RPMI8226 (cell line): ENCODE measurements at regions not wholly inside any gene's neighbourhood (a gene's known extent, or its start where the extent isn't known, plus 50 kb on each side); places are given as distances from the start of the nearest gene placed in this dataset.
"Not testable (repeated sequence)": the region's sequence is repeated elsewhere in the genome, so short reads cannot be mapped to it uniquely, and the experiment has no call there.

Source experiments
- DNase-seq: peaks from one replicate; pipeline ENCODE4 v3.0.0-alpha.2; 2015

GRCh38 chr19:28333909-28334308, 879.0 kb downstream of the UQCRFS1 start:
- no peak for DNase-seq

- DNase-seq = no peak
Observed at GRCh38 chr19:28332886-28333285, 880.1 kb downstream of the UQCRFS1 start.

GRCh38 chr19:28332351-28332750, 880.6 kb downstream of the UQCRFS1 start:
- no peak for DNase-seq

- DNase-seq = no peak
Observed at GRCh38 chr19:28331596-28331995, 881.4 kb downstream of the UQCRFS1 start.

- no peak for DNase-seq
Observed at GRCh38 chr19:28330831-28331230, 882.1 kb downstream of the UQCRFS1 start.

- DNase-seq = no peak
Observed at GRCh38 chr19:28329429-28329828, 883.5 kb downstream of the UQCRFS1 start.

- DNase-seq = no peak
Observed at GRCh38 chr19:28327905-28328304, 885.0 kb downstream of the UQCRFS1 start.

- no peak for DNase-seq
Observed at GRCh38 chr19:28326746-28327145, 886.2 kb downstream of the UQCRFS1 start.

- no peak for DNase-seq
Observed at GRCh38 chr19:28324275-28325060, 888.5 kb downstream of the UQCRFS1 start.

- no peak for DNase-seq
Observed at GRCh38 chr19:28322945-28323344, 890.0 kb downstream of the UQCRFS1 start.

GRCh38 chr19:28322491-28322890, 890.5 kb downstream of the UQCRFS1 start:
- no peak for DNase-seq

GRCh38 chr19:28319918-28320317, 893.0 kb downstream of the UQCRFS1 start:
- no peak for DNase-seq

GRCh38 chr19:28319227-28319626, 893.7 kb downstream of the UQCRFS1 start:
- DNase-seq = no peak

GRCh38 chr19:28318469-28319179, 894.3 kb downstream of the UQCRFS1 start:
- DNase-seq = no peak

- no peak for DNase-seq
Observed at GRCh38 chr19:28316464-28316863, 896.5 kb downstream of the UQCRFS1 start.

- no peak for DNase-seq
Observed at GRCh38 chr19:28314756-28315155, 898.2 kb downstream of the UQCRFS1 start.

- DNase-seq = no peak
Observed at GRCh38 chr19:28314287-28314686, 898.7 kb downstream of the UQCRFS1 start.

- DNase-seq = no peak
Observed at GRCh38 chr19:28313633-28314032, 899.3 kb downstream of the UQCRFS1 start.

GRCh38 chr19:28312269-28312668, 900.7 kb downstream of the UQCRFS1 start:
- DNase-seq = no peak

- DNase-seq = not testable (repeated sequence)
Observed at GRCh38 chr19:28310829-28311228, 902.1 kb downstream of the UQCRFS1 start.

GRCh38 chr19:28309070-28309469, 903.9 kb downstream of the UQCRFS1 start:
- no peak for DNase-seq

GRCh38 chr19:28307963-28308362, 905.0 kb downstream of the UQCRFS1 start:
- DNase-seq = no peak

GRCh38 chr19:28307487-28307886, 905.5 kb downstream of the UQCRFS1 start:
- DNase-seq = no peak

GRCh38 chr19:28305513-28305912, 907.4 kb downstream of the UQCRFS1 start:
- DNase-seq = no peak
